GM18511 (cell line): ENCODE measurements at regions not wholly inside any gene's neighbourhood (a gene's known extent, or its start where the extent isn't known, plus 50 kb on each side); places are given as distances from the start of the nearest gene placed in this dataset.
A peak's percentile ranks its signal among the peaks of the same experiment; 100 is the strongest.
"Not testable (repeated sequence)": the region's sequence is repeated elsewhere in the genome, so short reads cannot be mapped to it uniquely, and the experiment has no call there.

Source experiments
- ATAC-seq: cut with Tn5 transposase; IDR thresholded peaks from one replicate; pipeline ENCODE4 v1.9.1; 2021; ENCODE audit warnings: mild to moderate bottlenecking, moderate library complexity; ENCODE audit not compliant: unreplicated experiment

GRCh38 chr5:2165203-2165602 is 282.5 kb upstream of the IRX4 start:
- no peak for ATAC-seq

- ATAC-seq: no peak
Observed at GRCh38 chr5:2164586-2164985, 281.9 kb upstream of the IRX4 start.

GRCh38 chr5:2163940-2164490 is 281.3 kb upstream of the IRX4 start:
- no peak for ATAC-seq

GRCh38 chr5:2163060-2163856 is 280.5 kb upstream of the IRX4 start:
- ATAC-seq: no peak

GRCh38 chr5:2160811-2161210 is 278.1 kb upstream of the IRX4 start:
- no peak for ATAC-seq

GRCh38 chr5:2158767-2159166 is 276.0 kb upstream of the IRX4 start:
- no peak for ATAC-seq

- ATAC-seq: no peak
Observed at GRCh38 chr5:2158109-2158508, 275.4 kb upstream of the IRX4 start.

GRCh38 chr5:2157372-2157771 is 274.6 kb upstream of the IRX4 start:
- ATAC-seq: no peak

GRCh38 chr5:2156358-2157059 is 273.8 kb upstream of the IRX4 start:
- ATAC-seq: no peak

- no peak for ATAC-seq
Observed at GRCh38 chr5:2155556-2155955, 272.8 kb upstream of the IRX4 start.

- ATAC-seq: no peak
Observed at GRCh38 chr5:2153802-2154201, 271.1 kb upstream of the IRX4 start.

- no peak for ATAC-seq
Observed at GRCh38 chr5:2153350-2153749, 270.6 kb upstream of the IRX4 start.

GRCh38 chr5:2151301-2151888 is 268.7 kb upstream of the IRX4 start:
- ATAC-seq: not testable (repeated sequence)

GRCh38 chr5:2149195-2149539 is 266.4 kb upstream of the IRX4 start:
- peak; percentile 93 for ATAC-seq

- ATAC-seq: peak; percentile 36
Observed at GRCh38 chr5:2148312-2149194, 265.8 kb upstream of the IRX4 start.

GRCh38 chr5:2147504-2148311 is 265.0 kb upstream of the IRX4 start:
- ATAC-seq: no peak

GRCh38 chr5:2143646-2144353 is 261.1 kb upstream of the IRX4 start:
- no peak for ATAC-seq

- no peak for ATAC-seq
Observed at GRCh38 chr5:2143088-2143487, 260.4 kb upstream of the IRX4 start.

- no peak for ATAC-seq
Observed at GRCh38 chr5:2142456-2142954, 259.8 kb upstream of the IRX4 start.
